Mesodermal cell (in vitro differentiated cells): ENCODE measurements at regions not wholly inside any gene's neighbourhood (a gene's known extent, or its start where the extent isn't known, plus 50 kb on each side); places are given as distances from the start of the nearest gene placed in this dataset.

Source experiments
- H3K27ac ChIP-seq: 2 replicates; pipeline ENCODE4 v1.7.0; 2013; ENCODE audit warnings: mild to moderate bottlenecking, low read depth, low read length, moderate library complexity; ENCODE audit not compliant: severe bottlenecking
- H3K36me3 ChIP-seq: 2 replicates; pipeline ENCODE4 v1.7.1; 2013; ENCODE audit warnings: mild to moderate bottlenecking, low read length, moderate library complexity; ENCODE audit not compliant: control insufficient read depth, insufficient read depth
- H3K4me1 ChIP-seq: one replicate; pipeline ENCODE4 v1.7.1; 2013; ENCODE audit warnings: mild to moderate bottlenecking, low read length; ENCODE audit not compliant: insufficient read depth, control insufficient read depth, poor library complexity, severe bottlenecking
- H3K4me3 ChIP-seq: 2 replicates; pipeline ENCODE4 v1.7.0; 2013; ENCODE audit warnings: low read length, control low read depth, mild to moderate bottlenecking; ENCODE audit not compliant: insufficient read depth, poor library complexity, severe bottlenecking; ENCODE audit errors: extremely low read depth
- H3K9me3 ChIP-seq: 2 replicates; pipeline ENCODE4 v1.7.1; 2013; ENCODE audit warnings: mild to moderate bottlenecking, low read length, moderate library complexity; ENCODE audit not compliant: control insufficient read depth
- WGBS, 2 experiments: methylation state at CpG; one replicate each; pipeline ENCODE4 v1.1.5; 2013; ENCODE audit warnings: missing lambda C conversion rate in 2 of 2; ENCODE audit not compliant: insufficient coverage in 2 of 2; 5-methylcytosine and 5-hydroxymethylcytosine counted together

GRCh38 chr1:87165177-87165576, 163.5 kb upstream of the LMO4 start:
- no CpG with 5 or more reads among the region's 5 CpGs for WGBS, 2 experiments
- peaks cover 8% of the 10 kb centered on the region for H3K4me1 ChIP-seq

GRCh38 chr1:87167157-87167789, 161.4 kb upstream of the LMO4 start:
- WGBS, 2 experiments: 91 to 94% methylated on average over 4 to 6 of the region's 7 CpGs
- no peak overlapping the region for H3K27ac ChIP-seq
- H3K9me3 ChIP-seq: no peaks in the 10 kb centered on the region
- H3K4me3 ChIP-seq: no peak overlapping the region
- no peaks in the 10 kb centered on the region for H3K36me3 ChIP-seq
- peaks cover 23% of the 10 kb centered on the region for H3K4me1 ChIP-seq

More at GRCh38 chr1:87165177-87165576, 163.5 kb upstream of the LMO4 start:
- Histone ChIP-seq H3K36me3 (no peaks in the 10 kb centered on the region), H3K4me3 (no peak overlapping the region), H3K9me3 (no peaks in the 10 kb centered on the region), H3K27ac (no peak overlapping the region)

GRCh38 chr1:87167848-87168525, 160.7 kb upstream of the LMO4 start:
- Histone ChIP-seq H3K4me1 (peaks cover 23% of the 10 kb centered on the region), H3K27ac (no peak overlapping the region), H3K4me3 (no peak overlapping the region), H3K36me3 (no peaks in the 10 kb centered on the region), H3K9me3 (no peaks in the 10 kb centered on the region)
- 86 to 91% methylated on average over 4 of the region's 7 CpGs for WGBS, 2 experiments

GRCh38 chr1:87169263-87169910, 159.3 kb upstream of the LMO4 start:
- Histone ChIP-seq H3K9me3 (no peaks in the 10 kb centered on the region), H3K4me3 (no peak overlapping the region), H3K36me3 (no peaks in the 10 kb centered on the region), H3K27ac (peak overlapping the region; percentile 59), H3K4me1 (peaks cover 24% of the 10 kb centered on the region)
- 79% methylated on average over 3 of the region's 3 CpGs; no CpG with 5 or more reads in 1 of the 2 experiments for WGBS, 2 experiments

GRCh38 chr1:87170157-87170556, 158.5 kb upstream of the LMO4 start:
- H3K9me3 ChIP-seq: no peaks in the 10 kb centered on the region
- H3K36me3 ChIP-seq: no peaks in the 10 kb centered on the region
- peaks cover 32% of the 10 kb centered on the region for H3K4me1 ChIP-seq
- no peak overlapping the region for H3K4me3 ChIP-seq
- H3K27ac ChIP-seq: peak overlapping the region; percentile 59
- 70 to 84% methylated on average over 4 to 6 of the region's 7 CpGs for WGBS, 2 experiments

- 64 to 94% methylated on average over 2 to 3 of the region's 4 CpGs for WGBS, 2 experiments
- Histone ChIP-seq H3K36me3 (no peaks in the 10 kb centered on the region), H3K9me3 (no peaks in the 10 kb centered on the region), H3K4me1 (peaks cover 32% of the 10 kb centered on the region), H3K27ac (peak overlapping the region; percentile 59), H3K4me3 (no peak overlapping the region)
Measured at GRCh38 chr1:87170931-87171598, 157.6 kb upstream of the LMO4 start.

- no peak overlapping the region for H3K27ac ChIP-seq
Measured at GRCh38 chr1:87173231-87173630, 155.4 kb upstream of the LMO4 start.

GRCh38 chr1:87174724-87175245, 153.9 kb upstream of the LMO4 start:
- no peak overlapping the region for H3K4me3 ChIP-seq
- H3K9me3 ChIP-seq: no peaks in the 10 kb centered on the region
- 86 to 100% methylated on average over 2 of the region's 2 CpGs for WGBS, 2 experiments
- peaks cover 27% of the 10 kb centered on the region for H3K4me1 ChIP-seq
- H3K36me3 ChIP-seq: no peaks in the 10 kb centered on the region
- H3K27ac ChIP-seq: no peak overlapping the region

More at GRCh38 chr1:87173231-87173630, 155.4 kb upstream of the LMO4 start:
- Histone ChIP-seq H3K9me3 (no peaks in the 10 kb centered on the region), H3K4me3 (no peak overlapping the region), H3K36me3 (no peaks in the 10 kb centered on the region), H3K4me1 (peaks cover 32% of the 10 kb centered on the region)
- 92 to 100% methylated on average over 2 of the region's 3 CpGs for WGBS, 2 experiments

GRCh38 chr1:87176087-87176486, 152.6 kb upstream of the LMO4 start:
- Histone ChIP-seq H3K4me3 (no peak overlapping the region), H3K9me3 (no peaks in the 10 kb centered on the region), H3K4me1 (peaks cover 15% of the 10 kb centered on the region), H3K27ac (no peak overlapping the region), H3K36me3 (no peaks in the 10 kb centered on the region)
- WGBS, 2 experiments: 64 to 71% methylated on average over 5 of the region's 5 CpGs

- Histone ChIP-seq H3K4me1 (peaks cover 10% of the 10 kb centered on the region), H3K9me3 (no peaks in the 10 kb centered on the region)
- 90 to 93% methylated on average over 4 to 5 of the region's 5 CpGs for WGBS, 2 experiments
Measured at GRCh38 chr1:87176514-87176913, 152.2 kb upstream of the LMO4 start.

More at GRCh38 chr1:87176514-87176913, 152.2 kb upstream of the LMO4 start:
- Histone ChIP-seq H3K27ac (no peak overlapping the region), H3K4me3 (no peak overlapping the region), H3K36me3 (no peaks in the 10 kb centered on the region)
